NCI-H774 (cell line): ENCODE measurements at regions not wholly inside any gene's neighbourhood (a gene's known extent, or its start where the extent isn't known, plus 50 kb on each side); places are given as distances from the start of the nearest gene placed in this dataset.
"Not testable (repeated sequence)": the region's sequence is repeated elsewhere in the genome, so short reads cannot be mapped to it uniquely, and the experiment has no call there.

ENCODE experiments used
- DNase-seq: peaks from one replicate; lab custom pipeline; 2025; lab: John Stamatoyannopoulos, UW

GRCh38 chr1:221997012-221997411, 255.1 kb upstream of the DUSP10 start:
- not testable (repeated sequence) for DNase-seq

GRCh38 chr1:221994939-221995338, 253.1 kb upstream of the DUSP10 start:
- DNase-seq = no peak

GRCh38 chr1:221994274-221994698, 252.4 kb upstream of the DUSP10 start:
- no peak for DNase-seq

- no peak for DNase-seq
Measured at GRCh38 chr1:221993444-221993948, 251.6 kb upstream of the DUSP10 start.

- no peak for DNase-seq
Measured at GRCh38 chr1:221992427-221992826, 250.5 kb upstream of the DUSP10 start.

GRCh38 chr1:221991221-221991620, 249.3 kb upstream of the DUSP10 start:
- no peak for DNase-seq

GRCh38 chr1:221989741-221990140, 247.9 kb upstream of the DUSP10 start:
- DNase-seq = no peak

- no peak for DNase-seq
Measured at GRCh38 chr1:221988829-221989228, 246.9 kb upstream of the DUSP10 start.

- no peak for DNase-seq
Measured at GRCh38 chr1:221987860-221988520, 246.1 kb upstream of the DUSP10 start.

- DNase-seq = no peak
Measured at GRCh38 chr1:221983444-221983843, 241.6 kb upstream of the DUSP10 start.

- no peak for DNase-seq
Measured at GRCh38 chr1:221981461-221981860, 239.6 kb upstream of the DUSP10 start.

- no peak for DNase-seq
Measured at GRCh38 chr1:221979444-221980032, 237.6 kb upstream of the DUSP10 start.

- not testable (repeated sequence) for DNase-seq
Measured at GRCh38 chr1:221978631-221979334, 236.9 kb upstream of the DUSP10 start.

- not testable (repeated sequence) for DNase-seq
Measured at GRCh38 chr1:221973787-221974186, 231.9 kb upstream of the DUSP10 start.

GRCh38 chr1:221972276-221973235, 230.7 kb upstream of the DUSP10 start:
- DNase-seq = no peak

- DNase-seq = not testable (repeated sequence)
Measured at GRCh38 chr1:221971035-221971434, 229.1 kb upstream of the DUSP10 start.

- DNase-seq = not testable (repeated sequence)
Measured at GRCh38 chr1:221969298-221969858, 227.5 kb upstream of the DUSP10 start.

- not testable (repeated sequence) for DNase-seq
Measured at GRCh38 chr1:221967538-221967937, 225.6 kb upstream of the DUSP10 start.

GRCh38 chr1:221966888-221967287, 225.0 kb upstream of the DUSP10 start:
- DNase-seq = not testable (repeated sequence)

GRCh38 chr1:221965891-221966290, 224.0 kb upstream of the DUSP10 start:
- DNase-seq = not testable (repeated sequence)

GRCh38 chr1:221965252-221965651, 223.4 kb upstream of the DUSP10 start:
- DNase-seq = no peak
